ENCODE measurements at regions not wholly inside any gene's neighbourhood (a gene's known extent, or its start where the extent isn't known, plus 50 kb on each side); places are given as distances from the start of the nearest gene placed in this dataset.

- no peak for DNase-seq
- WGBS, 2 experiments (ENCODE audit: extremely low coverage in 2 of 2, insufficient read length in 1 of 2) = no CpG with 5 or more reads among the region's 3 CpGs
- Histone ChIP-seq H3K56ac (ENCODE audit: extremely low read depth, insufficient read depth, low read length) (no peak overlapping the region), H2BK20ac (ENCODE audit: low read depth, low read length) (no peak overlapping the region), H2BK5ac (ENCODE audit: low read depth, low read length, poor library complexity, severe bottlenecking) (no peak overlapping the region), H2AK5ac (ENCODE audit: low read depth, low read length) (no peak overlapping the region), H3K18ac (ENCODE audit: low read depth, low read length) (no peak overlapping the region), H2AK9ac (replicated peaks; ENCODE audit: low read depth, low read length, poor library complexity) (no peak overlapping the region), H3K9me3 (ENCODE audit: control insufficient read depth, insufficient read depth, low read length) (no peaks in the 10 kb centered on the region), H4K8ac (ENCODE audit: low read depth in 2 of 2, low read length in 2 of 2) (no peak overlapping the region), H2BK15ac (ENCODE audit: low read depth, low read length) (no peak overlapping the region), H4K5ac (ENCODE audit: low read depth, low read length) (no peak overlapping the region), H3K27me3 (ENCODE audit: control insufficient read depth, insufficient read depth, low read length) (no peaks in the 10 kb centered on the region), H3K79me1 (ENCODE audit: low read depth in 1 of 2, low read length in 2 of 2) (no peaks in the 10 kb centered on the region), H4K91ac (ENCODE audit: insufficient read depth, low read depth, low read length) (no peak overlapping the region), H3K9me1 (ENCODE audit: insufficient read depth, low read length) (no peaks in the 10 kb centered on the region), H3K23ac (ENCODE audit: low read depth, low read length) (no peak overlapping the region), H3K36me3 (ENCODE audit: control insufficient read depth, insufficient read depth, low read length) (no peaks in the 10 kb centered on the region), H3K4me1 (ENCODE audit: control insufficient read depth, insufficient read depth, low read length) (no peaks in the 10 kb centered on the region), H3K4me3 (ENCODE audit: insufficient read depth, low read depth, low read length) (no peak overlapping the region), H3K27ac (ENCODE audit: insufficient read depth, low read length) (no peak overlapping the region), H4K20me1 (ENCODE audit: insufficient read depth, low read length) (no peaks in the 10 kb centered on the region), H3K14ac (replicated peaks; ENCODE audit: low read depth, low read length) (no peak overlapping the region), H3K4me2 (ENCODE audit: low read depth, low read length) (no peak overlapping the region), H3K9ac (ENCODE audit: low read depth, low read length) (no peak overlapping the region), H2AFZ (replicated peaks; ENCODE audit: low read length, poor library complexity) (no peak overlapping the region), H3K4ac (ENCODE audit: low read depth, low read length) (no peak overlapping the region), H2BK120ac (ENCODE audit: low read depth, low read length) (no peak overlapping the region)
- intact Hi-C loops (cut with micrococcal nuclease) (no loop called here), dilution Hi-C loops (cut with HindIII; ENCODE audit: low sequenced_read_pairs, unreplicated experiment) (no loop called here), in situ Hi-C loops (cut with MboI; ENCODE audit: low sequenced_read_pairs) (loop anchor here (25.0 kb wide), 1 partner anchor 1172 kb away; no protein-coding TSS in a partner anchor)
- BruUV-seq (replicated peaks) = no TSS peak
- TF ChIP-seq MXI1 (IDR thresholded peaks at IDR 0.05; ENCODE audit: borderline replicate concordance, low read depth, low read length) (no peak), MAFK (IDR thresholded peaks at IDR 0.05; ENCODE audit: low read depth, low read length) (0 out of 2 replicates have a peak, but pooled peaks have one; percentile 4)
- POLR2A ChIA-PET (ENCODE audit: unreplicated experiment) = no interaction called here
- ATAC-seq (ENCODE audit: low read depth) = no peak
- CTCF ChIA-PET = interaction anchor here (0.6 kb wide), 1 partner anchor 98 kb away, joined by 3 read pairs; no protein-coding TSS in a partner anchor
Measured at GRCh38 chr19:32234663-32235217, 110.7 kb upstream of the ZNF507 start.

Measured in IMR-90 (cell line).